Endodermal cell (in vitro differentiated cells): ENCODE measurements at regions not wholly inside any gene's neighbourhood (a gene's known extent, or its start where the extent isn't known, plus 50 kb on each side); places are given as distances from the start of the nearest gene placed in this dataset.

ENCODE experiments used
- DNase-seq: peaks from one replicate; pipeline ENCODE4 v3.0.0-alpha.2; 2017
- H3K27ac ChIP-seq: 2 replicates; pipeline ENCODE4 v1.5.1; 2013; ENCODE audit warnings: mild to moderate bottlenecking, low read depth, low read length, moderate library complexity
- H3K27me3 ChIP-seq: 2 replicates; pipeline ENCODE4 v1.6.1; 2013; ENCODE audit warnings: mild to moderate bottlenecking, low read length, moderate library complexity; ENCODE audit not compliant: insufficient read depth, control insufficient read depth, poor library complexity, severe bottlenecking
- H3K36me3 ChIP-seq: 2 replicates; pipeline ENCODE4 v1.7.0; 2013; ENCODE audit warnings: mild to moderate bottlenecking, low read length, moderate library complexity; ENCODE audit not compliant: control insufficient read depth, insufficient read depth
- H3K4me1 ChIP-seq: one replicate; pipeline ENCODE4 v1.7.0; 2013; ENCODE audit warnings: low read length; ENCODE audit not compliant: control insufficient read depth, insufficient read depth
- H3K4me3 ChIP-seq: 2 replicates; pipeline ENCODE4 v1.5.1; 2013; ENCODE audit warnings: mild to moderate bottlenecking, low read length, moderate library complexity
- H3K9ac ChIP-seq: 2 replicates; pipeline ENCODE4 v1.6.1; 2013; ENCODE audit warnings: mild to moderate bottlenecking, low read length, moderate library complexity; ENCODE audit not compliant: poor library complexity, severe bottlenecking; ENCODE audit errors: extremely low read depth
- H3K9me3 ChIP-seq: 2 replicates; pipeline ENCODE4 v1.6.1; 2013; ENCODE audit warnings: mild to moderate bottlenecking, low read length, moderate library complexity; ENCODE audit not compliant: control insufficient read depth
- H3K27ac Mint-ChIP-seq: 2 replicates; pipeline ENCODE4 v1.8.0; 2020; ENCODE audit warnings: mixed read lengths
- H3K27me3 Mint-ChIP-seq: 2 replicates; pipeline ENCODE4 v1.8.0; 2021; ENCODE audit warnings: mild to moderate bottlenecking, mixed read lengths; ENCODE audit not compliant: insufficient read depth
- H3K36me3 Mint-ChIP-seq: 2 replicates; pipeline ENCODE4 v1.8.0; 2020; ENCODE audit warnings: low read depth, mixed read lengths
- H3K4me1 Mint-ChIP-seq: 2 replicates; pipeline ENCODE4 v1.8.0; 2020; ENCODE audit warnings: mixed read lengths
- H3K4me3 Mint-ChIP-seq: 2 replicates; pipeline ENCODE4 v1.8.0; 2020; ENCODE audit warnings: mild to moderate bottlenecking, moderate library complexity, mixed read lengths
- H3K9me3 Mint-ChIP-seq: 2 replicates; pipeline ENCODE4 v1.8.0; 2020; ENCODE audit warnings: mild to moderate bottlenecking, mixed read lengths
- CTCF ChIP-seq: fragments of 200-600 bp; sonication (generic); conservative IDR thresholded peaks from 2 replicates; pipeline ENCODE4 v1.5.0; 2021; ENCODE audit warnings: antibody characterized with exemption, mild to moderate bottlenecking
- WGBS, 2 experiments: methylation state at CpG; one replicate each; pipeline versions ENCODE4 v1.1.5 to v1.1.7; 2013; ENCODE audit warnings: missing lambda C conversion rate in 2 of 2, mixed read lengths in 1 of 2; ENCODE audit not compliant: insufficient coverage in 1 of 2, insufficient read length in 1 of 2; 5-methylcytosine and 5-hydroxymethylcytosine counted together

- peak; percentile 85 for DNase-seq
- no peak overlapping the region for H3K4me3 ChIP-seq
- Mint-ChIP-seq H3K27ac (no peak overlapping the region), H3K9me3 (peaks cover 8% of the 10 kb centered on the region), H3K4me1 (no peaks in the 10 kb centered on the region), H3K27me3 (peaks cover 4% of the 10 kb centered on the region), H3K36me3 (no peaks in the 10 kb centered on the region), H3K4me3 (no peak overlapping the region)
- WGBS, 2 experiments, result 82 to 100% methylated on average over 2 to 7 of the region's 7 CpGs
- TF ChIP-seq CTCF, result peak; percentile 80
- no peaks in the 10 kb centered on the region for H3K4me1 ChIP-seq
- H3K27ac ChIP-seq, result no peak overlapping the region
- H3K27me3 ChIP-seq, result no peaks in the 10 kb centered on the region
- H3K9ac ChIP-seq, result no peak overlapping the region
- peaks cover 6% of the 10 kb centered on the region for H3K9me3 ChIP-seq
- no peaks in the 10 kb centered on the region for H3K36me3 ChIP-seq
Measured at GRCh38 chr12:114858388-114859146, 174.6 kb upstream of the TBX3 start.

DNA sequence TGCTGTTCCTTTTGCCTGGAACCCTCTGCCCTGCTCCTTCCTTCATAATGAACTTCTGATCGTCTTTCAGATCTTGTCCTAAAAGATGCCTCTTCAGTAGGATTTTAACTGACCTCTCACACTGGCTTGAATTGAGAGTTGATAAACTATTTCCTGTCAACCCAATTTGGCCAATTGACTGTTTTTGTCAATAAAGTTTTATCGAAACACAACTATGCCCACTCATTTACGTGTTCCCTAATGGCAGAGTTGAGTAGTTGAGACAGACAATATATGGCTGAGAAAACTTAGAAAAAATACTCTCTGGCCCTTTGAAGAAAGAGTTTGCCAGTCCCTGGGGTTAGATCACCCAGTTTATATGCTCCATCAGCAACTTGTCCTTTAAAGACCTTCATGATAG, 171.7 kb upstream of the TBX3 start:
- Mint-ChIP-seq H3K36me3 (no peaks in the 10 kb centered on the region), H3K9me3 (peaks cover 8% of the 10 kb centered on the region), H3K4me1 (no peaks in the 10 kb centered on the region), H3K27ac (no peak overlapping the region), H3K27me3 (peaks cover 4% of the 10 kb centered on the region), H3K4me3 (no peak overlapping the region)
- H3K27ac ChIP-seq, result no peak overlapping the region
- H3K9ac ChIP-seq, result no peak overlapping the region
- no peaks in the 10 kb centered on the region for H3K27me3 ChIP-seq
- H3K9me3 ChIP-seq, result peaks cover 2% of the 10 kb centered on the region
- no peak for TF ChIP-seq CTCF
- WGBS, 2 experiments, result 91 to 96% methylated on average over 1 to 3 of the region's 3 CpGs
- no peaks in the 10 kb centered on the region for H3K4me1 ChIP-seq
- H3K36me3 ChIP-seq, result no peaks in the 10 kb centered on the region
- DNase-seq, result no peak
- H3K4me3 ChIP-seq, result no peak overlapping the region

DNA sequence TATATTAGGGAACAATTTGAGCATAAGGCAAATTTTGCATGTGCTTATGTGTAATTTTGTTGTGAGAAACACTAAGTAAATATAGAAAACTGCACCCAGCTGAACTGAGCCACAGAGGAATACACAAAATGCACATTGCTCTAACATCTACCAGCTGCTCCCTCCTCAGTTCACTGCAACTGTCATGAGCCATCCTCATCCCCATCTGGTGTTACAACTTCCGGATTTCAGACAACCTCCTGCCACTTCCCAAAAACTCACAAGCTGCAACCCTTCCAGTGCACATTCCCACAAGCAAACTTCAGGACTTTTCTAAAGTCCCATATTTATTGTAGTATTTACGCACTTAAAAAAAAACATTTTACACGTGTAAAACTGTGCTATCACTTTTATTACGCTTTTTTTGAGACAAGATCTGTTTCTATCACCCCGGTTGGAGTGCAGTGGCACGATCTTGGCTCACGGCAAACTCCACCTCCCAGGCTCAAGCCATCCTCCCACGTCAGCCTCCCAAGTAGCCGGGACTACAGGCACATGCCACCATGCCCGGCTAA, 169.1 kb upstream of the TBX3 start:
- TF ChIP-seq CTCF, result no peak
- H3K9me3 ChIP-seq, result no peaks in the 10 kb centered on the region
- Mint-ChIP-seq H3K27me3 (peaks cover 6% of the 10 kb centered on the region), H3K4me1 (no peaks in the 10 kb centered on the region), H3K9me3 (peaks cover 8% of the 10 kb centered on the region), H3K27ac (no peak overlapping the region), H3K36me3 (no peaks in the 10 kb centered on the region), H3K4me3 (no peak overlapping the region)
- WGBS, 2 experiments, result 83 to 85% methylated on average over 7 to 10 of the region's 10 CpGs
- H3K9ac ChIP-seq, result no peak overlapping the region
- no peaks in the 10 kb centered on the region for H3K36me3 ChIP-seq
- H3K4me3 ChIP-seq, result no peak overlapping the region
- H3K27ac ChIP-seq, result no peak overlapping the region
- no peaks in the 10 kb centered on the region for H3K4me1 ChIP-seq
- peaks cover 2% of the 10 kb centered on the region for H3K27me3 ChIP-seq
- DNase-seq, result no peak
